ENCODE measurements at regions not wholly inside any gene's neighbourhood (a gene's known extent, or its start where the extent isn't known, plus 50 kb on each side); places are given as distances from the start of the nearest gene placed in this dataset.

DNA sequence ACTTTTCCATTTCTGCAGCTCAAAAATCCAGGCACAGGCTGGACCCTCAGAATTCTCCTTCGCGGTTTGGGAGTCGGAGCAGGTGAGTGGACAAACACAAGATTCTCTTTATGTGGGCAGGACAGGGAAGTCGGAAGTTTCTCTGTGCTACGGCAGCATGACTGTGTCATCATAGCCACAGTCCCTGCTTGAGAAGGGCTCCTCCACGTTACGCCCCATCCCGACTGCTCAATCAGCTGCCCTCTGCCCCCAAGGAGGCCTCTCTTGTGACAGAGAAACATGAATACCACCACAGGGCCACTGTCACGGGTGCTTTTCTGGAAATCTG lies 89.0 kb upstream of the SHISAL1 start:
- DNase-seq (ENCODE audit: low spot score), result no peak
- in situ Hi-C loops (cut with MboI; ENCODE audit: low pct_unique_long_range_greater_than_20kb, low sequenced_read_pairs, unreplicated experiment), result no loop called here
- TF ChIP-seq, protein P1, sequence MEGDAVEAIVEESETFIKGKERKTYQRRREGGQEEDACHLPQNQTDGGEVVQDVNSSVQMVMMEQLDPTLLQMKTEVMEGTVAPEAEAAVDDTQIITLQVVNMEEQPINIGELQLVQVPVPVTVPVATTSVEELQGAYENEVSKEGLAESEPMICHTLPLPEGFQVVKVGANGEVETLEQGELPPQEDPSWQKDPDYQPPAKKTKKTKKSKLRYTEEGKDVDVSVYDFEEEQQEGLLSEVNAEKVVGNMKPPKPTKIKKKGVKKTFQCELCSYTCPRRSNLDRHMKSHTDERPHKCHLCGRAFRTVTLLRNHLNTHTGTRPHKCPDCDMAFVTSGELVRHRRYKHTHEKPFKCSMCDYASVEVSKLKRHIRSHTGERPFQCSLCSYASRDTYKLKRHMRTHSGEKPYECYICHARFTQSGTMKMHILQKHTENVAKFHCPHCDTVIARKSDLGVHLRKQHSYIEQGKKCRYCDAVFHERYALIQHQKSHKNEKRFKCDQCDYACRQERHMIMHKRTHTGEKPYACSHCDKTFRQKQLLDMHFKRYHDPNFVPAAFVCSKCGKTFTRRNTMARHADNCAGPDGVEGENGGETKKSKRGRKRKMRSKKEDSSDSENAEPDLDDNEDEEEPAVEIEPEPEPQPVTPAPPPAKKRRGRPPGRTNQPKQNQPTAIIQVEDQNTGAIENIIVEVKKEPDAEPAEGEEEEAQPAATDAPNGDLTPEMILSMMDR (IDR thresholded peaks at IDR 0.05; ENCODE audit: extremely low read depth, insufficient read depth, missing control alignments), result no peak

- in situ Hi-C loops (cut with MboI; ENCODE audit: low pct_unique_long_range_greater_than_20kb, low sequenced_read_pairs, unreplicated experiment), result no loop called here
- TF ChIP-seq, protein P1 (IDR thresholded peaks at IDR 0.05; ENCODE audit: extremely low read depth, insufficient read depth, missing control alignments), result no peak
- no peak for DNase-seq (ENCODE audit: low spot score)
Measured at GRCh38 chr22:44400763-44401060, 88.0 kb upstream of the SHISAL1 start.

DNA sequence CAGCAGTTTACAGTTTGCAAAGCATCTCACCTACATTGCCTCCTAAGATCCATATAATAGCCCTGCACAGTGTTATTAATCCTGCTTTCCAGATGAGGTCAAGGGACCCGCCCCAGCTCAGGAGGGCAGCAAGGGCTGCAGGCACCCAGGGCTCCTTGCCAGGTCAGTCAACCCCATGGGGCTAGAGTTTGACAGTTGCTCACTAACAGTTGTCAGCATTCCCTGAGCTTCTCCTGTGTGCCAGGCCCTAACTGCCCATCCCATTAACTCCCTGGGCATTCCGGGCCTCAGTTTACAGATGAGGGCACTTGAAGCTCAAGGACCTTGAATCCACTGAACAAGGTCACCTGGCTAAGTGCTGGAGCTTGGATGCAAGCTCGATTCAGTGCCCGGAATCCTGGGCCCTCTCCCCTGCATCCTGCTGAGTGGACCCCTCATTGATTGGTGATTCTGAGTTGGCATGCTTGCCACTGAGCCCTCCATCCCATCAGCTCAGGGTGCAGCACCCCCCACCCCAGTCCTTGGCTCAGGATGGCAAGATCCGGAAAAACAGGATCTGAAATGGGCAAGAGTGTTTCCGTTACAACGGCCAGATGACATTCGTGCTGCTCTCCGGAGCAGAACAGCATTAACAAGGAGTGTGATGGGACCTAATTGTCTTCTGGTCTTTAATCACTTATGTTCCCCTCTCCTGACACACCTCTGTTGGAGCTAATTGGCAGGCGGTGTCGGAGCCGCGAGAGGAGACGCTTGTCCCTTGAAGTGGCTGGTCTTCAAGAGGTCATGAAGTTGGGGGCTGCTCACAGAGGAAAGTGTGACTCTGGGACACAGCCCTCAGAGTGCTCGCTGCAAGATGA lies 87.4 kb upstream of the SHISAL1 start:
- TF ChIP-seq, protein P1 (IDR thresholded peaks at IDR 0.05; ENCODE audit: extremely low read depth, insufficient read depth, missing control alignments), result no peak

DNA sequence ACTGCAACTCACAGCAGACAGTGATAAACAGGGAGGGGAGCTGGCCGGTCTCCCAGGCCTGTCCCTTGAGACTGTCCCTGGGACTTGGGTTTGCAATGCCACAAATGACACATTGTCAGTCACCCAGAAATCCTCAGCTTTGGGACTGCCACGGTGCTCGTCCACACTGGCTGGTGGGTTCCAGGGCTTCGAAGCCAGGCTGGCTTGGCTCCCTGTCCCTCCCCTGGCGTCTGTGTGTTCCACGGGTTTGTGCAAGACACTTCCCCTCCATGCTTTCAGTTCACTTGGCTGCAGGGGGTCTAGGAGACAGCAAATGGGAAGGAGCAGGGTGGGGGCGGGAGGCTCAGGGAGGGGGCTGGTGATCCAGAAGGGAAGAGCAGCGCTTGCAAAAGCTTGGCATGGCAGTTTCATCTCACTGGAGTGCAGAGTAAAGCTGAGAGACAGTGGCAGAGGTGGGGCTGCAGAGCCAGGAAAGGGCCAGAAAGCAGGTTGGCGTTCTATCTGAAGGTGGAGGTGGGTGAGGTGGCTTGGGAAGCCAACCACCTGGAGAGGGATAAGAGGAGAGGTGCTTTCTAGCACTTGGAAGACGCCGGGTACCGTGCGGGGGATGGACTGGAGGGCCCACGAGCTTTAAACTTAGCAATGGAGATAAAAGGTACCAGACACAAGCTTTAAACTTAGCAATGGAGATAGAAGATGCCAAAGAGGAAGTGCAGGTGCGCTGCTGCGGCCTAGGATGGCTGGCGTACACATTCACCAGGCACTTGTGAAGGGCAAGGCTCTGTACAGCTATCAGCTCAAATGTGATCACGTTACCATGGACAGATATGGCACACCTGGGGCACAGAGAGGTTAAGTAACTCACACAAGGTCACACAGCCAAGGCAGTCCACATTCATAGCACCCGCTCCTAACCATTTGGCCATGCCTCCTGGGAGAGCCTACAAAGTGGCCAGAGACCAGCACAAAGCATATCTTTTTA lies 86.4 kb upstream of the SHISAL1 start:
- in situ Hi-C loops (cut with MboI; ENCODE audit: low pct_unique_long_range_greater_than_20kb, low sequenced_read_pairs, unreplicated experiment), result no loop called here
- no peak for DNase-seq (ENCODE audit: low spot score)
- TF ChIP-seq, protein P1 (IDR thresholded peaks at IDR 0.05; ENCODE audit: extremely low read depth, insufficient read depth, missing control alignments), result no peak

More for the DNA sequence above, 87.4 kb upstream of the SHISAL1 start:
- DNase-seq (ENCODE audit: low spot score), result no peak
- in situ Hi-C loops (cut with MboI; ENCODE audit: low pct_unique_long_range_greater_than_20kb, low sequenced_read_pairs, unreplicated experiment), result no loop called here

GRCh38 chr22:44396727-44397722 lies 84.3 kb upstream of the SHISAL1 start:
- DNase-seq (ENCODE audit: low spot score), result no peak
- in situ Hi-C loops (cut with MboI; ENCODE audit: low pct_unique_long_range_greater_than_20kb, low sequenced_read_pairs, unreplicated experiment), result no loop called here
- TF ChIP-seq, protein P1 (IDR thresholded peaks at IDR 0.05; ENCODE audit: extremely low read depth, insufficient read depth, missing control alignments), result no peak
